ENCODE measurements at regions not wholly inside any gene's neighbourhood (a gene's known extent, or its start where the extent isn't known, plus 50 kb on each side); places are given as distances from the start of the nearest gene placed in this dataset.

DNA sequence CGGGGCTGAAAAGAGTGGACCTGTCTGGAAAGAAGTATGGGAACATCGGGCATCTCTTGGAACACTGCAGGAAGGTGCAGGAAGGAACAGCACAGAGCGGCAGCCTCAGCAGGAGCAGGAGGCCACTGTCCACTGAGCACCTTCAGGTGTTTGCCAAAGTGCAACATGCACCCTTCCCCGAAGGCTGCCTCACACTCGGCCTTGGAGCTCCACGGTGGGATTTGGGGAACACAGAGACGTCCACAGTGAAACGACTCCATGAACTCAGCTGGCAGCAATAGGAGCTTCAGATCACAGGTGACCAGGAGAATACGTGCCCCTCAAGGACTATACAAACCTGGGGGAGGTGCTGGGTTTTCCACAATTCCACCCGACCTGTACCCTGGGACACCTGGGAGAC is 140.3 kb upstream of the RET start:
- Histone ChIP-seq H4K91ac (ENCODE audit: low read depth, low read length) (no peak overlapping the region), H3K36me3 (ENCODE audit: control insufficient read depth in 1 of 2, insufficient read depth in 2 of 2, low read length in 2 of 2) (no peaks in the 10 kb centered on the region)
- WGBS (ENCODE audit: extremely low coverage, insufficient coverage, insufficient read length) = no CpG with 5 or more reads among the region's 10 CpGs

DNA sequence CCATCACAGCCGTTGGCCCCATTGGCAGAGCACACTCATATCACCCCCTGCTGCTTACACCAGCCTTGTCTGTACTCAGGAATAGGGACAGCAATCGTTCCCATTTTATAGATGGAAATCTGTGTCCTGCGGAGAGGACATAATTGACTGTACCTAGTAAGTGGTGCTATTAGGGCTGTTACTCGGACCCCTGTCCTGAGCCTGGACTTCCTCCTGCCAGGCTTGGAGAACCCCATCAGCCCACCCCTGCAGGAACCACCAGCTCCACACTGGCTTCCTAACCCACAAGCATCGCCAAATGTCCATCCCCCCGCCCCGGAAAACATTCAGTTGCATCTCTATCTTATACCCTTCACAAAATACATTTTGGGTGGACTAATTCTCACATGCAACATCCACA is 139.8 kb upstream of the RET start:
- no peak overlapping the region for H4K12ac ChIP-seq (ENCODE audit: low read depth, low read length)
- H3K9ac ChIP-seq (ENCODE audit: low read length) = no peak overlapping the region
- no peak overlapping the region for H2AFZ ChIP-seq (ENCODE audit: insufficient read depth, low read length, poor library complexity)
- H3K23ac ChIP-seq (ENCODE audit: low read length) = no peak overlapping the region
- no peak overlapping the region for H2BK5ac ChIP-seq (ENCODE audit: low read depth, low read length, poor library complexity)
- no peak overlapping the region for H3K18ac ChIP-seq (ENCODE audit: low read length)
- no peak overlapping the region for H3K4me3 ChIP-seq (ENCODE audit: low read depth, low read length)
- peaks cover 3 to 4% of the 10 kb centered on the region in 2 experiments for H3K4me1 ChIP-seq (ENCODE audit: control insufficient read depth in 1 of 2, insufficient read depth in 2 of 2, low read length in 2 of 2)
- H3K27me3 ChIP-seq (ENCODE audit: insufficient read depth, low read length) = peaks cover 31% of the 10 kb centered on the region
- H4K8ac ChIP-seq (ENCODE audit: low read depth, low read length) = no peak overlapping the region
- no peak overlapping the region for H3K14ac ChIP-seq (ENCODE audit: low read length)
- DNase-seq = no peak
- no peak overlapping the region for H3K4ac ChIP-seq (ENCODE audit: low read depth, low read length)
- H3K4me2 ChIP-seq (ENCODE audit: low read length) = no peak overlapping the region
- no peak overlapping the region for H4K91ac ChIP-seq (ENCODE audit: low read depth, low read length)
- no peaks in the 10 kb centered on the region for H3K79me1 ChIP-seq (ENCODE audit: low read length)
- H3K36me3 ChIP-seq (ENCODE audit: control insufficient read depth in 1 of 2, insufficient read depth in 2 of 2, low read length in 2 of 2) = no peaks in the 10 kb centered on the region
- WGBS (ENCODE audit: extremely low coverage, insufficient coverage, insufficient read length) = no CpG with 5 or more reads among the region's 7 CpGs
- H2BK120ac ChIP-seq (ENCODE audit: insufficient read depth, low read length, poor library complexity) = no peak overlapping the region
- H2BK12ac ChIP-seq (ENCODE audit: low read length) = no peak overlapping the region
- no peak overlapping the region for H2AK5ac ChIP-seq (ENCODE audit: low read length)
- H3K9me3 ChIP-seq (ENCODE audit: insufficient read depth, low read depth, low read length) = peaks cover 6% of the 10 kb centered on the region
- no peaks in the 10 kb centered on the region for H3K79me2 ChIP-seq (ENCODE audit: control insufficient read depth, insufficient read depth, low read length, poor library complexity)
- no peak overlapping the region for H3K27ac ChIP-seq (ENCODE audit: low read depth, low read length)

More for the DNA sequence above, 140.3 kb upstream of the RET start:
- H2BK5ac ChIP-seq (ENCODE audit: low read depth, low read length, poor library complexity) = no peak overlapping the region
- no peak overlapping the region for H4K12ac ChIP-seq (ENCODE audit: low read depth, low read length)
- H2BK12ac ChIP-seq (ENCODE audit: low read length) = no peak overlapping the region
- no peak overlapping the region for H3K23ac ChIP-seq (ENCODE audit: low read length)
- no peak overlapping the region for H3K14ac ChIP-seq (ENCODE audit: low read length)
- no peak overlapping the region for H4K8ac ChIP-seq (ENCODE audit: low read depth, low read length)
- H3K79me1 ChIP-seq (ENCODE audit: low read length) = no peaks in the 10 kb centered on the region
- no peak overlapping the region for H2AFZ ChIP-seq (ENCODE audit: insufficient read depth, low read length, poor library complexity)
- H3K27ac ChIP-seq (ENCODE audit: low read depth, low read length) = no peak overlapping the region
- H3K9me3 ChIP-seq (ENCODE audit: insufficient read depth, low read depth, low read length) = peaks cover 6% of the 10 kb centered on the region
- H3K27me3 ChIP-seq (ENCODE audit: insufficient read depth, low read length) = peaks cover 31% of the 10 kb centered on the region
- peaks cover 3 to 4% of the 10 kb centered on the region in 2 experiments for H3K4me1 ChIP-seq (ENCODE audit: control insufficient read depth in 1 of 2, insufficient read depth in 2 of 2, low read length in 2 of 2)
- no peak overlapping the region for H2AK5ac ChIP-seq (ENCODE audit: low read length)
- H2BK120ac ChIP-seq (ENCODE audit: insufficient read depth, low read length, poor library complexity) = no peak overlapping the region
- no peak overlapping the region for H3K4ac ChIP-seq (ENCODE audit: low read depth, low read length)
- no peak for DNase-seq
- H3K4me2 ChIP-seq (ENCODE audit: low read length) = no peak overlapping the region
- H3K9ac ChIP-seq (ENCODE audit: low read length) = no peak overlapping the region
- no peak overlapping the region for H3K18ac ChIP-seq (ENCODE audit: low read length)
- no peak overlapping the region for H3K4me3 ChIP-seq (ENCODE audit: low read depth, low read length)
- no peaks in the 10 kb centered on the region for H3K79me2 ChIP-seq (ENCODE audit: control insufficient read depth, insufficient read depth, low read length, poor library complexity)

DNA sequence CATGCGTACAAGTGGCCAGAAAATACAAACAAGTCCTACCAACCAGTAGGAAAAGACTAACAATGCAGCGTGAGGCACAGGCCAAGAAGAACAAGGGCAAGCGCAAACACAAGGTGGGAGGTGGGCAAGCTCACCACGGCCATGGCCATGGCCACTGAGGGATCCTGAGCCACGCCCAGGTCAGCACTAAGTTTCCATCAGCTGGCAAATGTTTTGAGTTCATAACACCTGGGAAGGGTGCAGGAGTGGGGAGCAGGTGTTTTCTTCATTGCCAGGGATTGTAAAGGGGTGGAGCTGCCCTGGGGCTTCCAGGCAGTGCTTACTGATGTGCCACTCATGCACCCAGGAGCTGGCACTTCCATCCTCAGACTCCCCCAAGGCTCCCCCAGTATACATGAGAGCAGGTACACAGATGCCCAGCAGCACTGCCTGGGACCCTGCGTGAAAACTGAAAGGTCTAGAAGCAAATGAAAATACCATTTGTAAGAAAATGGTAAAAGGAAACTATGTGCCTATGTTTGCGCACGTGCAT is 139.2 kb upstream of the RET start:
- Histone ChIP-seq H2BK5ac (ENCODE audit: low read depth, low read length, poor library complexity) (no peak overlapping the region), H4K91ac (ENCODE audit: low read depth, low read length) (no peak overlapping the region), H3K14ac (ENCODE audit: low read length) (no peak overlapping the region), H2BK120ac (ENCODE audit: insufficient read depth, low read length, poor library complexity) (no peak overlapping the region), H3K9ac (ENCODE audit: low read length) (no peak overlapping the region), H3K79me2 (ENCODE audit: control insufficient read depth, insufficient read depth, low read length, poor library complexity) (no peaks in the 10 kb centered on the region), H2BK12ac (ENCODE audit: low read length) (no peak overlapping the region), H3K36me3 (ENCODE audit: control insufficient read depth in 1 of 2, insufficient read depth in 2 of 2, low read length in 2 of 2) (no peaks in the 10 kb centered on the region), H3K4me2 (ENCODE audit: low read length) (no peak overlapping the region), H3K27ac (ENCODE audit: low read depth, low read length) (no peak overlapping the region), H4K8ac (ENCODE audit: low read depth, low read length) (no peak overlapping the region), H3K4me1 (ENCODE audit: control insufficient read depth in 1 of 2, insufficient read depth in 2 of 2, low read length in 2 of 2) (peaks cover 3 to 4% of the 10 kb centered on the region in 2 experiments), H3K79me1 (ENCODE audit: low read length) (no peaks in the 10 kb centered on the region), H4K12ac (ENCODE audit: low read depth, low read length) (no peak overlapping the region), H3K4me3 (ENCODE audit: low read depth, low read length) (no peak overlapping the region), H2AFZ (ENCODE audit: insufficient read depth, low read length, poor library complexity) (no peak overlapping the region), H2AK5ac (ENCODE audit: low read length) (no peak overlapping the region), H3K9me3 (ENCODE audit: insufficient read depth, low read depth, low read length) (peaks cover 3% of the 10 kb centered on the region), H3K27me3 (ENCODE audit: insufficient read depth, low read length) (peaks cover 27% of the 10 kb centered on the region), H3K23ac (ENCODE audit: low read length) (no peak overlapping the region), H3K18ac (ENCODE audit: low read length) (no peak overlapping the region), H3K4ac (ENCODE audit: low read depth, low read length) (no peak overlapping the region)
- no CpG with 5 or more reads among the region's 8 CpGs for WGBS (ENCODE audit: extremely low coverage, insufficient coverage, insufficient read length)
- DNase-seq = no peak

DNA sequence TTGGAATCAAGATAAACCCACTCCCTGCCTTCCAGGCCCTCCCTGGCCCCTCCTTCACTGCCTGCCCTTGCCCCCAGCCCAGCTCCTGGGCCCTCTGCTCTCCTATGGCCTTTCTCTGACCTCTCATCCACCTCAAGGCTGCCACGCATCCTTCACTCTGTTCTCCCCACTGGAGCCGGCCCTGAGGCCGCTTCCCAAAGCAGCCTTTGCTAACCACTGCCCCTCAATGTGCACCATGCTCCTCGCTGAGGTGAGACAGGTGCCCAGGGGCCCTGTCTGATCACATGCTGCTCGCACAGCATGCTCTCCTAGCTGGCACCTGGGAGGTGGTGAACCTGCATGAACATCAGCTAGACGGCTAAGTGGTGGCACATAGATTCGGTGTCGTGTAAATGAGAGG is 138.5 kb upstream of the RET start:
- no peak overlapping the region for H3K14ac ChIP-seq (ENCODE audit: low read length)
- H3K27ac ChIP-seq (ENCODE audit: low read depth, low read length) = no peak overlapping the region
- H3K23ac ChIP-seq (ENCODE audit: low read length) = no peak overlapping the region
- H3K79me2 ChIP-seq (ENCODE audit: control insufficient read depth, insufficient read depth, low read length, poor library complexity) = no peaks in the 10 kb centered on the region
- WGBS (ENCODE audit: extremely low coverage, insufficient coverage, insufficient read length) = no CpG with 5 or more reads among the region's 8 CpGs
- no peaks in the 10 kb centered on the region for H3K36me3 ChIP-seq (ENCODE audit: control insufficient read depth in 1 of 2, insufficient read depth in 2 of 2, low read length in 2 of 2)
- H3K4me2 ChIP-seq (ENCODE audit: low read length) = no peak overlapping the region
- no peak overlapping the region for H2AFZ ChIP-seq (ENCODE audit: insufficient read depth, low read length, poor library complexity)
- H3K18ac ChIP-seq (ENCODE audit: low read length) = no peak overlapping the region
- no peak overlapping the region for H2AK5ac ChIP-seq (ENCODE audit: low read length)
- H4K91ac ChIP-seq (ENCODE audit: low read depth, low read length) = no peak overlapping the region
- no peak overlapping the region for H2BK12ac ChIP-seq (ENCODE audit: low read length)
- H3K27me3 ChIP-seq (ENCODE audit: insufficient read depth, low read length) = peaks cover 21% of the 10 kb centered on the region
- H3K9ac ChIP-seq (ENCODE audit: low read length) = no peak overlapping the region
- no peak overlapping the region for H2BK120ac ChIP-seq (ENCODE audit: insufficient read depth, low read length, poor library complexity)
- DNase-seq = no peak
- no peaks in the 10 kb centered on the region for H3K9me3 ChIP-seq (ENCODE audit: insufficient read depth, low read depth, low read length)
- no peaks in the 10 kb centered on the region for H3K79me1 ChIP-seq (ENCODE audit: low read length)
- peaks cover 0 to 3% of the 10 kb centered on the region in 2 experiments for H3K4me1 ChIP-seq (ENCODE audit: control insufficient read depth in 1 of 2, insufficient read depth in 2 of 2, low read length in 2 of 2)
- no peak overlapping the region for H4K12ac ChIP-seq (ENCODE audit: low read depth, low read length)
- no peak overlapping the region for H2BK5ac ChIP-seq (ENCODE audit: low read depth, low read length, poor library complexity)
- no peak overlapping the region for H4K8ac ChIP-seq (ENCODE audit: low read depth, low read length)
- H3K4ac ChIP-seq (ENCODE audit: low read depth, low read length) = no peak overlapping the region
- H3K4me3 ChIP-seq (ENCODE audit: low read depth, low read length) = no peak overlapping the region

All from trophoblast cell (in vitro differentiated cells and primary cell).